LNCaP clone FGC (cell line): ENCODE measurements at regions not wholly inside any gene's neighbourhood (a gene's known extent, or its start where the extent isn't known, plus 50 kb on each side); places are given as distances from the start of the nearest gene placed in this dataset.

Source experiments
- DNase-seq: peaks from one replicate; pipeline ENCODE4 v3.0.0-alpha.2; 2011; ENCODE audit warnings: low read depth
- H3K4me3 ChIP-seq: 2 replicates; pipeline ENCODE4 v1.5.1; 2011; ENCODE audit warnings: mild to moderate bottlenecking, low read depth, low read length, control low read depth
- CTCF ChIP-seq: IDR thresholded peaks from 2 replicates; pipeline ENCODE4 v1.5.1; 2012; ENCODE audit warnings: mild to moderate bottlenecking; ENCODE audit not compliant: control insufficient read depth, insufficient read depth; ENCODE audit errors: extremely low read depth

DNA sequence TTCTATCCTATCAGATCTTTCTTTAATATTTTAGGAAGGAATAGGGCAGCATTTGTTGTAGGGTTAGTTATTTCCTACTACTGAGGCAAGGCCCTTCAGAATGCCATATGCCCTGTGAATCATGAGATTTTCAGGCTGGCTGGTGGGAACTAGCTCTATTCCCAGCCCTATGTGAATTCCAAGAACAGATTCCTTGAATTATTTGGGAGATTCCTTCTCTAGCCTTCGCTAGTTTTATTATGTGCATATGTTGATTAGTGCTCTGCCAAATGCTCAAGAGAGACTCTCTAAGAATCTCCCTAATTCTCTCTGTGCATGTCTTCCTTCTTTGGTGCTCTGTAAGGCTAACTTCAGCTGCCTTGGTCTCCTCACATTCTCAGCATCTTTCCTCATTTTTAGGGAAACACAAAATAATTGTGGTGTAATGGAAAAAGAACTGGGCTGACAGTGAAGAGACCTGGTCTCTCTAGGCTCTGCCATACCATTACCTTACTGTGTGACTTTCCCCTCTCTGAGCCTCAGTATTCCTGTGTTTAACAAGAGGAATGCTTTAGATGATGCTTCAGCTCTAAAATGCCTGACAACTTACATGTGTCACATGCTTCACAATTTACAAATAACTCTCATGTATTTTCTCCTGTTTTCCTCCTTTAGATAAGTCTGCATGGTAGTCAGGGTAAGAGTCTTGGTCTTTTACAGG lies 79.7 kb downstream of the VMA21 start:
- TF ChIP-seq CTCF, result no peak
- no peak overlapping the region for H3K4me3 ChIP-seq
- DNase-seq, result no peak

DNA sequence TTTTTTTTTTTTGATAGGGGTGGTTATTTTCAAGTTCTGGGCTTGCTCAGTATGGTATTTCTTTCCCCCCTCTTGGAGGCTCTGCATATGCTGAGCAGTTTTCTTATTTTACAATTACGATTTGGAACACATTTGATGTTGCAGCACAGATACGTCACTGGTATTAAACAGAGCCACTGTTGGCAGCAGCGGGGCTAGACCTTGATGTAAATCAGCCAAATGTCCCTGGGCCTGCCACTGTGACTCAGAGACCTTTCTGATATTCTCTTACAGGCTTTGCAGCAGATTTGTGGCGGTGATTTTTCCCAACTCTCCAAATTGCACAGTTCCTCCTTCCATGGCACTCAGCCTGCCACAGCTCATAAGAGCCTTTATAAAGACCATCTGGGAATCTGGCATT lies 81.1 kb downstream of the VMA21 start:
- no peak overlapping the region for H3K4me3 ChIP-seq
- TF ChIP-seq CTCF, result no peak
- no peak for DNase-seq

DNA sequence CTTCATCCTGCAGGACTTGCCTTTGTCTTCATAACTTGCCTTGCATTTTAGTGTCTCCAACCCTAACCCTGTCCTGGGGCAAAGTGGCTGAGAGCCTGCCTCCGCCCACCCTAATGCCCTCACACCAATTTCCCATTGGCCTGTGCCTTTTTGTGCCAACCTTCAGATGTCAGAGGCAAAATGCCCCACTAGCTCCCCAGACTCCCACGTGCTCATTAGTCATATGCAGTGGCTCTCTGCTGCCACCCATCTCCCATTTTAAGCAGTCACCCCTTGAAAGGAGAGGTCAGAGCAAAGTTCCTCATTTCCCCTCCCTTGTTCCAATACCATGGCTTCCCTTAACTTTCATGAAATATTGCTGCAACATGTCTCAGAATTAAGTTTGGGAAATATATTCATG lies 74.8 kb upstream of the PASD1 start:
- DNase-seq, result no peak
- TF ChIP-seq CTCF, result peak; percentile 66

DNA sequence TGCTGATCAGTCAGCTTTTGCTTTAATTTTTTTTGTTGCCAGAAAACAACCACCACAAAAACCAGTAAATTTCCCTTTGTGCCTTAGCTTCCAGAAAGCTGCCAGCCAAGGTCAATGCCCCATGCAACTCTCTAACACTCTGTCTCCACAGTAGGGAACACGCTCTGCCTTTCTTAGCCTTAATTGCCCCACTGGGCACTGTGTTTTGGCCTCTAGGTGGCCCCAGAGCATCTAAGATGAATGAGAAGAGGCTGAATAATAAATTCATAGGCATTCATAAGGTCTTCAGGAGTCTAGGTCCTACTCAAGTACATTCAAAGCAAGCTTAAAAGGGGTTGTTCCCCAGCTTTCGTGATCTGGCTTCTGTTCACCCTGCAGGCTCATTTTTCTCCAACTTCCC lies 57.7 kb upstream of the PASD1 start:
- DNase-seq, result no peak
- TF ChIP-seq CTCF, result peak; percentile 68

More for the DNA sequence above, 74.8 kb upstream of the PASD1 start:
- H3K4me3 ChIP-seq, result no peak overlapping the region

DNA sequence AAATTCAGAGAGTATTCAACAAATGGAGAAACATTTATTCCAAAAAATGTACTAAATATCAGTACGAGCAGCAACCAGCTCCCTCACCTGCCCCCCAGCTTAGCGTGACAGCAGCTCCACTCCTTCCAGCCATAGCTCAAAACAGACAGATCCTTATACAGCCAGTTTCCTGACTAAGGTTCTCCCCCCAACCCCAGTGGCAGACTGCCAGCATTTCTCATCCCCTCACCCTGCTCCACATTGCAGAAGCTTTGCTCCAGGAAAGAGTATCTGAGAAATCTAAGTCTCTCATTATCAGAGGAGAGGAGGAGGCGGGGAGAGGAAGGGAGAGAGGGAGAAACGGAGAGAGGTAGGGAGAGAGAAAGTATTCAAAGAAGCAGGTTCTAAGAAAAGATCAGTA lies 53.3 kb upstream of the PASD1 start:
- no peak for DNase-seq
- TF ChIP-seq CTCF, result no peak
- H3K4me3 ChIP-seq, result no peak overlapping the region

More for the DNA sequence above, 57.7 kb upstream of the PASD1 start:
- H3K4me3 ChIP-seq, result no peak overlapping the region

DNA sequence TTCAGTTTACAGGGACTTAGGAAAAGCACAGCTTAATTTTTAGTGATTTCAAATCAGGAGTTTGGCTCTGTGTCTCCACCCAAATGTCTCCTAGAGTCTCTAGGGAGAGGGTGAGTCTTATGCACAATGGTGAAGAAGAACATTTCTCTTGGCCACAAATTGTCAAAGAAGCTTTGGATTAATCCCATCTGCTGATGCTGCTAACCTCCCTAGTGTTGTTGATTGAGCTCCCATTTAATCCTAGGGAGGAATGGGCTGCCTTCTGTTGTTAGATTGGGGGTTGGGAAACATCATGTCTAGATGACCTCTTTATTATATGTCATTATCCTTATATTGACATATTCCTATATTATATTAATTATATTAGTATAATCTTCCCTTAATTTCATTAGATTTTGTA lies 50.0 kb upstream of the PASD1 start:
- no peak overlapping the region for H3K4me3 ChIP-seq
- TF ChIP-seq CTCF, result no peak
- no peak for DNase-seq
